ENCODE measurements at regions not wholly inside any gene's neighbourhood (a gene's known extent, or its start where the extent isn't known, plus 50 kb on each side); places are given as distances from the start of the nearest gene placed in this dataset.

DNA sequence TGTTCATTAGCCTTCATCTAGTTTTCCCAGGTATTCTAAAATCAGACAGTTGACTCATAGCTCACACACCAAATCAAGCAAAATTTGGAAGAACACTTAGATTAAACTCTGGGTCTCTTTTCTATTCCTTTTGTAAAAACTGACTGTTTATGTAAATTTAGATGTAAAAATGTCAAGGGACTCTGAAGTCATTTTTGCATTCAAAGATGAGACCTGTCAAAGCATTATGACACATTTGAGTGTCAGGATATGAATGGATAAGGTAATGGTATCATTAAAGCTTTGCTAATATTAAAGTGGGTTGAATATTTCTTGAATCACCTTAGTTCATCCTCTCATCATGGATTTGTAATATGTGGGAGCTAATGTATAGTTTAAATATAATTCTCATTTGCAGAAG, 348.1 kb upstream of the NRXN1 start:
- Histone ChIP-seq H3K4me1 (ENCODE audit: control insufficient read depth in 5 of 5, insufficient read depth in 5 of 5, low read length in 5 of 5) (no peaks in the 10 kb centered on the region), H3K27ac (ENCODE audit: low read depth, low read length) (no peak overlapping the region), H3K9me3 (ENCODE audit: control insufficient read depth in 5 of 5, low read length in 5 of 5) (peaks cover 0 to 6% (median 0%) of the 10 kb centered on the region in 5 donors), H3K27me3 (ENCODE audit: control insufficient read depth in 5 of 5, insufficient read depth in 4 of 5, low read length in 5 of 5) (no peaks in the 10 kb centered on the region), H3K9ac (ENCODE audit: low read length in 5 of 5) (no peak overlapping the region), H3K36me3 (ENCODE audit: control insufficient read depth in 5 of 5, insufficient read depth in 5 of 5, low read length in 5 of 5) (no peaks in the 10 kb centered on the region), H3K4me3 (ENCODE audit: low read depth in 1 of 5, low read length in 5 of 5) (no peak overlapping the region)

DNA sequence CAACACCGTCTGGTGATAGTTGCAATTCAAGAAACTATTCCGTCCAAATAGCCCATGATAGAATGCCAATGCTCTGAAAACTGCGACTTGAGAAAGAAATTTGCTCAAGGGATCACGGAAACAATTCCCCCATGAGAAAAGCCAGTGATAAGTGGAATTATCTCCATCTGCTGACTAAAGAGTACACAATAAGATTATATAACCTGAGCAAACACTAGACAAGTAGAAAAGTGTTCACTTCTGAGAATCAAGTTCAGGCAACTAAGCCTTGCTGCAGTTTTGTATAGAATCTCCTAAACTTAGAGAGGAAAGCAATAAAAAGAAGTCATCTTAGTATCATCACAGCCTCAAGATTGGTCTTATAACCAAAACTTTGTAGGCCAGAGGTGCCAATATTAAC, 336.3 kb upstream of the NRXN1 start:
- Histone ChIP-seq H3K4me1 (ENCODE audit: control insufficient read depth in 5 of 5, insufficient read depth in 5 of 5, low read length in 5 of 5) (no peaks in the 10 kb centered on the region), H3K36me3 (ENCODE audit: control insufficient read depth in 5 of 5, insufficient read depth in 5 of 5, low read length in 5 of 5) (no peaks in the 10 kb centered on the region), H3K4me3 (ENCODE audit: low read depth in 1 of 5, low read length in 5 of 5) (no peak overlapping the region), H3K9me3 (ENCODE audit: control insufficient read depth in 5 of 5, low read length in 5 of 5) (no peaks in the 10 kb centered on the region), H3K27ac (ENCODE audit: low read depth, low read length) (no peak overlapping the region), H3K9ac (ENCODE audit: low read length in 5 of 5) (no peak overlapping the region), H3K27me3 (ENCODE audit: control insufficient read depth in 5 of 5, insufficient read depth in 4 of 5, low read length in 5 of 5) (no peaks in the 10 kb centered on the region)

DNA sequence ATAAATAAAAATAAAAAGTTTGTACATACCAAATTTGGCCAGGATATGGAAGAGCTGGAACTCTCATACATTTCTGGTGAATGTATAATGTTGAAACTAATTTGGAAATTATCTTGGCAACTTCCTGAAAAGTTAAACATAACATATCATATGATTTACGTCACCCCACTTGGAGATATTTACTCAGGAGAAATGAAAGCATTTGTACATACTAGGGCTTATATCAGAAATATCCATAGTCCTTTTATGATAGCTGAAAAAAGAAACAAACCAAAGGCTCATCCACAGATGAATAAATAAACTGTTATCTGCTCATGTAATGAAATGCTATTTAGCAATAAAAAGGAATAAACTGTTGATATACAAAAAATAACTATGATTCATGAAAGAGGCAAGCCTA, 318.2 kb upstream of the NRXN1 start:
- H3K4me3 ChIP-seq (ENCODE audit: low read depth in 1 of 5, low read length in 5 of 5) = no peak overlapping the region
- no peak overlapping the region for H3K27ac ChIP-seq (ENCODE audit: low read depth, low read length)
- no peaks in the 10 kb centered on the region for H3K36me3 ChIP-seq (ENCODE audit: control insufficient read depth in 5 of 5, insufficient read depth in 5 of 5, low read length in 5 of 5)
- H3K9me3 ChIP-seq (ENCODE audit: control insufficient read depth in 5 of 5, low read length in 5 of 5) = peaks cover 0 to 2% (median 0%) of the 10 kb centered on the region in 5 donors
- no peak overlapping the region for H3K9ac ChIP-seq (ENCODE audit: low read length in 5 of 5)
- H3K27me3 ChIP-seq (ENCODE audit: control insufficient read depth in 5 of 5, insufficient read depth in 4 of 5, low read length in 5 of 5) = no peaks in the 10 kb centered on the region
- H3K4me1 ChIP-seq (ENCODE audit: control insufficient read depth in 5 of 5, insufficient read depth in 5 of 5, low read length in 5 of 5) = no peaks in the 10 kb centered on the region

DNA sequence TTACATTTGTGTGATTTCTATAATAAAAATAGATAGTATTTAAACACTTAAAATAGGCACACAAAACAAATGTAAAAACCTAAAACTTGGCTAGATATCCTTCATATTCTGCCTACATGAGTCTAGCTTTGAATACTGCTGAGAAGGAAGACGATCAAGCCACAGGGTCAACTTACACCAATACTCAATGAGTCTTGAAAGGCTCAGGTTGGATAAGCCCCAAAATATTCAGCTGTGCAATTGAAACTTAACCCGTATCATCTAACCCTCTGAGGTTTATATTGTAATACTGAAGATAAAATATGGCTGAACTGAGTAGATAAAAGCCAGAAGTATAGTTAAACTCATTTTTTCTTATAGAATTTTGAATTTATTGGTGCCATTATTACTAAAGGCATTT, 313.0 kb upstream of the NRXN1 start:
- H3K36me3 ChIP-seq (ENCODE audit: control insufficient read depth in 5 of 5, insufficient read depth in 5 of 5, low read length in 5 of 5) = no peaks in the 10 kb centered on the region
- H3K27ac ChIP-seq (ENCODE audit: low read depth, low read length) = no peak overlapping the region
- peaks cover 0 to 8% (median 0%) of the 10 kb centered on the region in 5 donors for H3K4me1 ChIP-seq (ENCODE audit: control insufficient read depth in 5 of 5, insufficient read depth in 5 of 5, low read length in 5 of 5)
- H3K9ac ChIP-seq (ENCODE audit: low read length in 5 of 5) = no peak overlapping the region
- no peaks in the 10 kb centered on the region for H3K27me3 ChIP-seq (ENCODE audit: control insufficient read depth in 5 of 5, insufficient read depth in 4 of 5, low read length in 5 of 5)
- no peak overlapping the region for H3K4me3 ChIP-seq (ENCODE audit: low read depth in 1 of 5, low read length in 5 of 5)
- H3K9me3 ChIP-seq (ENCODE audit: control insufficient read depth in 5 of 5, low read length in 5 of 5) = no peaks in the 10 kb centered on the region

DNA sequence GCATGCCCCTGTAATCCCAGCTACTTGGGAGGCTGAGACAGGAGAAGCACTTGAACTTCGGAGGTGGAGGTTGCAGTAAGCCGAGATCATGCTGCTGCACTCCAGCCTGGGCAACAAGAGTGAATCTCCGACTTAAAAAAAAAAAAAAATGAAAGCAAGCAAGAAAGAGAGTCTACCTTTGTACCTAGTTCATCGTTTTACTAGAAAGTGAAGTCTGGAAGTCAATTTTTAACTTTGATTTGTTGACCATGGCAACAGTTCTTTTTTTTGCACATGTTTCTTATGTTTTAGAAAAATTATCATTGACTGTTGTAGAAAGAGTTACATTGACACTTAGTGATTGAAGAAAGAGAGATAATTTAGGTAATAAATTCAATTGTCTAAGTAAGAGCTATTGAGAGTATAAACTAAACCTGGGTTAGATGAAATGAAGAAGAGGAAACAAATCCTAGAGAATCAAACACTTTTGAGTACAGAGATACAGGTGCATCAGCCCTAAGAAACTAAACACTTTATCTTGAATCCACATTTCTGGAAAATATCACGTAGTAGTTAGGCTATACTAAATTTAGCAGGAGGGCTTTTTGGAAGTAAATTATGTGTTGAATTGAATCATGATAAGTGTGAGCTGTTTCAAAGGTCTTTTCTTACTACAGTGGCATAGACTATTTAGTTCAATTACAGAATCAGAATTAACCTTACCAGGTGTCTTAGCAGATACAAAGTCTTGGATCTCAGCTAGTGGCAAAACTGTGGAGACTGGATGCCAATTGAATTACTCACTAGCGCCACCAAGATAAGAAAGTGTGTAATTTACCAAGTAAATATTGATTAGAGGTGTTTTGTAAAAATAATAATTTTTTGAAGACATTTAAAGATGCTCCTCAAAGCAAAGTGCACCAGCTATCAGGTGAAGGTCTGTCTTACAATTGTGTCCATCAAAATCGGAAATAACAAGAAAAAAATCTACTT, 303.4 kb upstream of the NRXN1 start:
- Histone ChIP-seq H3K4me1 (ENCODE audit: control insufficient read depth in 5 of 5, insufficient read depth in 5 of 5, low read length in 5 of 5) (no peaks in the 10 kb centered on the region), H3K9ac (ENCODE audit: low read length in 5 of 5) (no peak overlapping the region), H3K36me3 (ENCODE audit: control insufficient read depth in 5 of 5, insufficient read depth in 5 of 5, low read length in 5 of 5) (no peaks in the 10 kb centered on the region), H3K27ac (ENCODE audit: low read depth, low read length) (no peak overlapping the region), H3K4me3 (ENCODE audit: low read depth in 1 of 5, low read length in 5 of 5) (no peak overlapping the region), H3K27me3 (ENCODE audit: control insufficient read depth in 5 of 5, insufficient read depth in 4 of 5, low read length in 5 of 5) (no peaks in the 10 kb centered on the region), H3K9me3 (ENCODE audit: control insufficient read depth in 5 of 5, low read length in 5 of 5) (no peaks in the 10 kb centered on the region)

DNA sequence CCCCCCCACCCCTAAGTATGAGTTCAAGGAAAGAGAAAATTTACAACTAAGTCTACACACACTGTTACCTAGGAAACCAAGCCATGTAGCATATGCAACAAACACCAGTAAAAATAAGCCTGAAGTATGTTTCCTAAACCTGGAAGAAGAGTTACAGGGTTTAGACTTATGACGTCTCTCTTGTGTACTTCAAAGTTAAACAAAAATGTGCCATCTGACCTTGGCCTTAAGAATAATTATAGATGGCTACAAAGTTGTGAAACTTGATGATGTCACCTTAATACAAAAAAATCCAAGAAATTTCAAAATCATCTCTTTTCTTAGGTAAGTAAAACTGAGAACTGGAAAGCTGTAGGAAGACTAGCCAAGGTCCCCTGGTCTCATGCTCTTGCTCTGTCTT, 297.6 kb upstream of the NRXN1 start:
- no peak overlapping the region for H3K9ac ChIP-seq (ENCODE audit: low read length in 5 of 5)
- no peaks in the 10 kb centered on the region for H3K9me3 ChIP-seq (ENCODE audit: control insufficient read depth in 5 of 5, low read length in 5 of 5)
- no peak overlapping the region for H3K27ac ChIP-seq (ENCODE audit: low read depth, low read length)
- H3K4me3 ChIP-seq (ENCODE audit: low read depth in 1 of 5, low read length in 5 of 5) = no peak overlapping the region
- no peaks in the 10 kb centered on the region for H3K4me1 ChIP-seq (ENCODE audit: control insufficient read depth in 5 of 5, insufficient read depth in 5 of 5, low read length in 5 of 5)
- H3K27me3 ChIP-seq (ENCODE audit: control insufficient read depth in 5 of 5, insufficient read depth in 4 of 5, low read length in 5 of 5) = no peaks in the 10 kb centered on the region
- H3K36me3 ChIP-seq (ENCODE audit: control insufficient read depth in 5 of 5, insufficient read depth in 5 of 5, low read length in 5 of 5) = no peaks in the 10 kb centered on the region

DNA sequence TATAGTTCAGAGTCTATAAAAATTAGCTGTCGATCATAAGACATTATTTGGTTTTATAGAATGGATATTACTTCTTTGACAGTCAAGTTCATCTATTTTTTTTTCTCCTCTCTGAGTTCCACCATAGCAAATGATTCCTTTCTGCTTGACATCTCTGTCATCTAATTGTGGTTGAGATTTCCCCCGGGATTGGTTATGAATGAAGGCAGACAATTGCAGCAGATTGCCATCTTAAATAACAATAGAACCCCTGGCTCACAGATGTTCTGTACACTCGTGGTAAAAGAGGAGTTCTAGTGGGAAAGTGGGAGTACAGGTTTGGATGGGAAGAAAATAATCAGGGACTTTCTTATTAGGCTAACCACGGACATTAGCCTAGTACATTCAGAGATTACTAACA, 292.1 kb upstream of the NRXN1 start:
- H3K9ac ChIP-seq (ENCODE audit: low read length in 5 of 5) = no peak overlapping the region
- H3K36me3 ChIP-seq (ENCODE audit: control insufficient read depth in 5 of 5, insufficient read depth in 5 of 5, low read length in 5 of 5) = no peaks in the 10 kb centered on the region
- no peak overlapping the region for H3K4me3 ChIP-seq (ENCODE audit: low read depth in 1 of 5, low read length in 5 of 5)
- H3K27ac ChIP-seq (ENCODE audit: low read depth, low read length) = no peak overlapping the region
- H3K9me3 ChIP-seq (ENCODE audit: control insufficient read depth in 5 of 5, low read length in 5 of 5) = no peaks in the 10 kb centered on the region
- H3K27me3 ChIP-seq (ENCODE audit: control insufficient read depth in 5 of 5, insufficient read depth in 4 of 5, low read length in 5 of 5) = no peaks in the 10 kb centered on the region
- H3K4me1 ChIP-seq (ENCODE audit: control insufficient read depth in 5 of 5, insufficient read depth in 5 of 5, low read length in 5 of 5) = no peaks in the 10 kb centered on the region

DNA sequence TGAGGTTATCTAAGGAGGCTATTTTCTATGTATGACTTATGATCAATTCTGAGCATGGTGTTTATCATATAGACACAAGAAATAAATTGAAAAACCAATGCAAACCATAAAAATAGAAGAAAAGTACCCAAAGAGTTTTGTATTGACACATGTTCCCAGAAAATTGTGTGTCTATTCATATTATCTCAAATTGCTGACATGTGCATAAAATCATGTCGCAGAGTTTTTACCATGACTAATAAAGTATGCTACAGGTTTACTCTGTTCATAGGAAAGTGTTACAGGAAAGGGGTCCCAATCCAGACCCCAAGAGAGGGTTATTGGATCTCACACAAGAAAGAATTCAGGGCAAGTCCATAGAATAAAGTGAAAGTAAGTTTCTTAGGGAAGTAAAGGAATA, 290.7 kb upstream of the NRXN1 start:
- Histone ChIP-seq H3K27me3 (ENCODE audit: control insufficient read depth in 5 of 5, insufficient read depth in 4 of 5, low read length in 5 of 5) (no peaks in the 10 kb centered on the region), H3K4me1 (ENCODE audit: control insufficient read depth in 5 of 5, insufficient read depth in 5 of 5, low read length in 5 of 5) (no peaks in the 10 kb centered on the region), H3K36me3 (ENCODE audit: control insufficient read depth in 5 of 5, insufficient read depth in 5 of 5, low read length in 5 of 5) (no peaks in the 10 kb centered on the region), H3K4me3 (ENCODE audit: low read depth in 1 of 5, low read length in 5 of 5) (no peak overlapping the region), H3K27ac (ENCODE audit: low read depth, low read length) (no peak overlapping the region), H3K9ac (ENCODE audit: low read length in 5 of 5) (no peak overlapping the region), H3K9me3 (ENCODE audit: control insufficient read depth in 5 of 5, low read length in 5 of 5) (peaks cover 0 to 2% (median 0%) of the 10 kb centered on the region in 5 donors)

DNA sequence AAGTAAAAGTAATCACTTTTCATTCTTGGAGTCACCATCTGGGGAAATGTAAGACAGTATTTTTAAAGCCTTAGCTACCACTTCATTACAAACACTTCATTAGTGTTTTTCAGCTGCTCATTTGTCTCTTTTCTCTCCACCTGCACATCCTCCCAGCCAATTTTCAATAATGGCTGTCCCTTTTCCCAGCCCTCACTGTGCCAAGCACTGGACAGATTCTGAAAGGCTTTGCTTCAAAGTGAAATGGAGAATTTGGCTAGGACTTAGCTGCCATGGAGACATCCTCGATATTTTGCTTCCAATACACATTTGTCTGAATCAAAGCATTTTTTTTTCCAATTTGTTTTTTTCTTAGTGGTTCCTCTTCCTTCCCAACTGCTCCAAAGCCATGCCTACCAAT, 272.4 kb upstream of the NRXN1 start:
- Histone ChIP-seq H3K9me3 (ENCODE audit: control insufficient read depth in 5 of 5, low read length in 5 of 5) (no peaks in the 10 kb centered on the region), H3K27me3 (ENCODE audit: control insufficient read depth in 5 of 5, insufficient read depth in 4 of 5, low read length in 5 of 5) (no peaks in the 10 kb centered on the region), H3K27ac (ENCODE audit: low read depth, low read length) (no peak overlapping the region)

DNA sequence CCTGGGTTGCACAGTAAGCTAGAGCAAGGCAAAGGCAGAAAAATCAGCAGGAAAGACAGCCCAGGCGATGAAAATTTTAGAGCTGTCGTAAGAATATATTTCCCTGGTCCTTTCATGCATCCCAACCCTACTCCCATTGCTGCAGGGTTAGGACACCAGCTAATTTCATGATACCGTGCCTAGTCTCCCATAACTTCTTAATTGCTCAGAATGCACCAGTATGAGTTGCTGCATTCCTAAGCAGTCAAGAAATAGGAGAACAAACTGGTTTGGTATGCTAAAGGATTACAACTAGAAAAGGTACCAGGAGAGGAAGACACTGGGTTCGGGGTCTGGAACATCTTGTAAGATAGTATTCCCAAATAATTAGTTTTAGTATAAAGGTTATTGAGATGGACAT, 269.4 kb upstream of the NRXN1 start:
- Histone ChIP-seq H3K4me3 (ENCODE audit: low read depth in 1 of 5, low read length in 5 of 5) (no peak overlapping the region), H3K9me3 (ENCODE audit: control insufficient read depth in 5 of 5, low read length in 5 of 5) (no peaks in the 10 kb centered on the region), H3K27ac (ENCODE audit: low read depth, low read length) (no peak overlapping the region), H3K9ac (ENCODE audit: low read length in 5 of 5) (no peak overlapping the region), H3K4me1 (ENCODE audit: control insufficient read depth in 5 of 5, insufficient read depth in 5 of 5, low read length in 5 of 5) (no peaks in the 10 kb centered on the region), H3K27me3 (ENCODE audit: control insufficient read depth in 5 of 5, insufficient read depth in 4 of 5, low read length in 5 of 5) (no peaks in the 10 kb centered on the region), H3K36me3 (ENCODE audit: control insufficient read depth in 5 of 5, insufficient read depth in 5 of 5, low read length in 5 of 5) (no peaks in the 10 kb centered on the region)

More for the DNA sequence above, 272.4 kb upstream of the NRXN1 start:
- Histone ChIP-seq H3K4me3 (ENCODE audit: low read depth in 1 of 5, low read length in 5 of 5) (no peak overlapping the region), H3K9ac (ENCODE audit: low read length in 5 of 5) (no peak overlapping the region), H3K4me1 (ENCODE audit: control insufficient read depth in 5 of 5, insufficient read depth in 5 of 5, low read length in 5 of 5) (no peaks in the 10 kb centered on the region), H3K36me3 (ENCODE audit: control insufficient read depth in 5 of 5, insufficient read depth in 5 of 5, low read length in 5 of 5) (no peaks in the 10 kb centered on the region)

Data from subcutaneous abdominal adipose tissue (tissue), 5 donors.